HG02943 (cell line): ENCODE measurements at regions not wholly inside any gene's neighbourhood (a gene's known extent, or its start where the extent isn't known, plus 50 kb on each side); places are given as distances from the start of the nearest gene placed in this dataset.
"Not testable (repeated sequence)": the region's sequence is repeated elsewhere in the genome, so short reads cannot be mapped to it uniquely, and the experiment has no call there.

Experiments
- ATAC-seq: cut with Tn5 transposase; IDR thresholded peaks from one replicate; pipeline ENCODE4 v1.9.1; 2021; ENCODE audit warnings: mild to moderate bottlenecking, low read depth, moderate library complexity; ENCODE audit not compliant: unreplicated experiment

DNA sequence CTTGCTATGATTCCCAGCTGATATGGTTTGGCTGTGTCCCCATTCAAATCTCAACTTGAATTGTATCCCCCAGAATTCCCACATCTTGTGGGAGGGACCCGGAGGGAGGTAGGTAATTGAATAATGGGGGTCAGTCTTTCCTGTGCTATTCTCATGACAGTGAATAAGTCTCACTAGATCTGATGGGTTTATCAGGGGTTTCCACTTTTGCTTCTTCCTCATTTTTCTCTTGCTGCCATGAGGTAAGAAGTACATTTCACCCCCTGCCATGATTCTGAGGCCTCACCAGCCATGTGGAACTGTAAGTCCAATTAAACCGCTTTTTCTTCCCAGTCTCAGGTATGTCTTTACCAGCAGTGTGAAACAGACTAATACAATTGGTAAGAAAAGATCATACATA, 164.7 kb upstream of the NREP start:
- ATAC-seq = not testable (repeated sequence)

DNA sequence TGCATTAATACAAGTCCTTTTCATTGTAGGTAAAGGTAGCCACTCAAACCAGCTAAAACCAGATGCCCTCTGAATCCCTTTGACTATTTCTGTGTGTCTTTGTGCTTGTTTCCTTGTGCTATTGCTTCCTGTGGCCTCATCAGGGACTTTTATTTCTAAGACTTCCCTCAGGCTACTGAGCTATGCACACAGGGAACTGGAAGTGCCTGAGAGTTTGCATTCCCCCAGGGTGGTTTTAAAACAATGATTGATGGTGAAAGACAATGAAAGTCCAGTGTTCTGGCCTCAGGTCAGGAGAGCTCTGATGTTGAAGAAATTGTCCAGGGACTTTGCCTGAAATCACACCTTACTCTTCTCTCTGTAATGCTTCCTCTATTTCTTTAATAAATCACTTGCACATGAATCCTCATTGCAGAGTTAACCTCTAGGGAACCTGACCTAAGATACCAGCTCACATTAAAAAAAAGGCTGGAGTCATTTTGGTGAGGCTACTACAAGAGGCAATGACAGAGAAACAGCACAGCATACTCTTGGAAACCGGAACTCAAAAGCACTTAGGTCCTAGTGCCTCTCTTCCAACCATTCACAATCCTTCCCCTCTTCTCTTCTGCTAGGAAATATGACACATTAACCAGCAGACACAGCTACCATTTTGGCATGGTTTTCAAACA, 158.1 kb upstream of the NREP start:
- ATAC-seq = no peak

DNA sequence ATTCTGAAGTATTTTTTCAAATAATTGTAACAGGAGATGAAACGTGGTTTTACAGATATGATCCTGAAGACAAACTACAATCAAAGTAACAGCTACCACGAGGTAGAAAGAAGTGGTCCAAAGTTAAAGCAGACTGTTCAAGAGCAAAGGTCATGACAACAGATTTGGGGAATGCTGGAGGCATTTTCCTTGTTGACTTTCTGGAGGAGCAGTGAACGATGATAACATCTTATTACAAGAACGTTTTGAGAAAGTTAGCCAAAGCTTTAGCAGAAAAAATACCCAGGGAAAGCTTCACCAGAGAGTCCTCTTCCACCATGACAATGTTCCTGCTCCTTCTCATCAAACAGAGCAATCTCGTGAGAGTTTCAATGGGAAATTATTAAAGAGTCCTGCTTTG, 145.4 kb upstream of the NREP start:
- no peak for ATAC-seq

DNA sequence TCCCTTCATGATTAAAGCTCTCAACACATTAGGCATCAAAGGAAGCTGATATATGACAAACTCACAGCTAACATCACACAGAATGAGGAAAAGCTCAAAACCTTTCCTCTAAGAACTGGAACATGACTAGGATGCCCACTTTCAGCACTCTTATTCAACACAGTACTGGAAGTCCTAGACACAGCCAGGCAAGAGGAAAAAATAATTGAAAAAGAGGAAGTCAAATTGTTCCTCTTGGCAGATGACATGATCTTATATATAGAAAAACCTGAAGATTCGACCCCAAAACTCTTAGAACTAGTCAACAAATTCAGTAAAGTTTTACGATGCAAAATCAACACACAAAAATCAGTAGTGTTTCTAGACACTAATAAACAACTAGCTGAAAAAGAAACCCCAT, 144.3 kb upstream of the NREP start:
- ATAC-seq = no peak

DNA sequence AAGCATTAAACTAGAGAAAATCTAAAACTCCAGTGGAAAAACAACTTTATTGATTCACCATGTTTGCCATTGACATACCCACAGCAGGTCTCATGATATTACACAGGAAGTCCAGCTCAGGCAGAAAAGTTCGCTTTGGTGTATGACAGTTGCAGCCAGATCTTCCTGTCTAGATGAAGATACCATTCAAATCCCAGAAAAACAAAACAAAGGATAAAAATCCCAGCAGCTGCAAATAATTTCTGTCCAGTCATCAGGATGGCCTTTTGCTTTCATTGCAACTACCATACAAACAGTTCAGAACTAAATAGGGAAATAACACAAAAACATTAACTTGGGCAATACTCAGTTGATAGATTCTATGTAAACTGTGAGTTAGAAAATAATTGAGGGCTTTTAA, 136.0 kb upstream of the NREP start:
- no peak for ATAC-seq

DNA sequence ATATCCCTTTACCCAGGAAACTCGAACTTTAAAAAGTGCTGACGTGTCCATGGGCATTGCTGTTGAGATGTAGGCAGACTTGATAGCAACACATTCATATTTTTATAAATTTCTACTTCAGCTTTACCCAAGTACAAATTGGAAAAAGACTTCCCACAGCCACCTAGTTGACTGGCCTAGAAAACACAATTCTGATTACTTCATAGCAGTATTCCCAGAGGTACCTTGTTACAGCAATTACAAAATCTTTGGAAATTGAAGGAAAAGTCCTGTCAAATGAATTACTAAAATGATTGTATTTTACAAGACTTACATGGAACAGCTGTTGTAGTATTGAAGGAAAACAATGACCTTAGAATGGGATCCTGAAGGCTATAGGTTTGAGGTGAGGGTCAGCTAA, 130.7 kb upstream of the NREP start:
- ATAC-seq = no peak

DNA sequence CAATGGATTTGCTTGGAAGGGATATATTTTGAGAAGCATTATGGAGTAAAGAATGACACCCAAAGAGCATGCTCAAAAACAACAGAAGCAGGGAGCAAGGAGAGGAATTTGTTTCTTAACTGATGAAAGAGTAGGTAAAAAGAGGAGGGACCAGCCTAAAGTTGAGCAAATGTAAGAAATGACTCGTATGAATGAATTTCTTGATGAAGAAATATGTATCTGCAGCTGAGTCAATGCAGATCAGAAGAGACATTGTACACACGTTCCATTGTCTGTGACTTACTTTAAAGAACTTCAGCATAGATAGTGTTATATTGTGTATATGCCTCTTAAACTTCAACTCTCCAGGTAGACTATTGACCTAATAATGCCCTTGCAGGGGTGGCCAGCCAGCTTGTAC, 112.7 kb upstream of the NREP start:
- no peak for ATAC-seq

DNA sequence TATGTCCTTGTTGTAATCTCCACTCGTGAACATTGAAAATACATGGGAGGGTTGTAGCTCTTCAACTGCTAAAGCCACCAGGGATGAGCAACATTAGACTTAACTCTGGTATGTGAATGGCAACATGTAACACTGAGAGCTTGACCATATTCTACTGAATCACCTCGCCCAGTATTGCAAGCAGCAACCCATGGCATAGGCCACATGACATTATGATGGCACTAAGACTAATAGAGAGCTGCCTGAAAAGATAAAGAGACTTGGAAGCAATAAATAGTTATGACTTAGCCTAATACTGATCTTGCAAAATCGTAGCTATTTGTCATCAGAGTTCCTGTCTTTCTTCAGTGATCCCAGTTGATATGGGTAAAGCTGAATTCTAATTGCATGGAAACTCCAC, 108.4 kb upstream of the NREP start:
- ATAC-seq = no peak

DNA sequence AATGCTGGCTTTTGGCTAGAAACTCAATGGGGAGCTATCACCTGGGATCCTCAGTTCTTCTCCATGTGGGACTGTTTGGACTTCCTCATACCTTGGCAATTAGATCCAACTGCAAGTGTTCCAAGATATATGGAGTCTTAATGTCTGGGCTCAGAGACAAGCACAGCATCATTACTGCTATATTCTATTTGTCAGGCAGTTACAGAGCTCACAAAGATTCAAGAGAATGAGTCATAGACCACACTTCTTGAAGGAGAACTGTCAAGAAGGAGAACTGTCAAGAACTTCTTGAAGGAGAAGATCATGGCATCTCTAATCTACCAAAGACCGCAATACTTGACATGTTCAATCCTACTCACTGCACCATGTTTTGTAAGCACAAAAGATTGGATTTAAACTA, 106.8 kb upstream of the NREP start:
- ATAC-seq = no peak

DNA sequence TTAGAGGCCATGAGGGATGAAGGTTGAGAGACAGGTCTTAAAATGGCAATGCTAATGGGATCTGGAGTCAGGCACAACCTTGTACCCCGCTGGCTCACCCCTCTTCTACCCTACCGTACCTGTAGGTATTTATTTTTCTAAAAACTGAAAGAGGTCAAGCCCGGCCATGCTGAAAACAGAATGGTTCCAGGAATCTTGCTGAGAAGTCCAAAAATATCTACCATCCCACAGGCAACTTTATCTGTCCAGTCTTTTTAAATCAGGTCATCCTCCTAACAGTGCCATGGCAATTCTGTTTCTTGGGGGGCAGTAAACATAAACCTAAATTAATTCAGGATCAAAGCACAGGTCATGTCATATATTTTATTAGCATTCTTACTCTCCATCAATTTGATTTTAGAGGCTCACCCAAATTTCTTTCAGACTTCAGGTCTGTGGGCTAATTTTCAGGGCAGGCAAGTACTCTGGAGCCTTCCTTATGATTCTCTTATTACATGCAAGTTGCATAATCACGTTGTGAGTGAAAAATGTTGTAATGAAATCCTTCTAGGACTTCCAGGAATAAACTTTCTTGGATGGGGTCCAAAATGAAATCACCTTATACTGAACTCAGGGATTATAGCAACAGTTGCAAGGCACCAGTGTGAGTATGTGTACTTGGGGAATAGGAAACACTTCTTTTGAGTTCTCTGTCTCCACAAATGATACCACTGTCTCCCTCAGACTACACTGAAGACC, 102.7 kb upstream of the NREP start:
- no peak for ATAC-seq

DNA sequence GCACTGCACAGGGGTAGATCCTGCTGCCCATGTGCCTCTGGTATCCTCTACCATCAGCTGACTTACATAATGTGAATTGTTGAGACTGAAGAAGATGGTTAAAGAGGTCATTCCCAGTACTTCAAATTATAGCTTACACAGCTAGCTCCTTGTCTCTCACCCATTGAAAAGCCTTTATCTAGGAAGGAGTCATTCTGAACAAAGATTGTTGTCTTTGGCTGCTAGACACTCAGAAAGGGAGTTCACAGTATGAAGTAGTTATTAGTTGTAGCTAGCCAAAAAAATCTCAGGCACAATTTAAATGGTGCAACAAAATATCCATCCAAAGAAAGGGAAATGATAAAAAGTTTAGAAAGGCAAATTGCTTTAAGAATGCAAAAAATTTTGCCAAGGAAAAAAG, 102.0 kb upstream of the NREP start:
- ATAC-seq = no peak

DNA sequence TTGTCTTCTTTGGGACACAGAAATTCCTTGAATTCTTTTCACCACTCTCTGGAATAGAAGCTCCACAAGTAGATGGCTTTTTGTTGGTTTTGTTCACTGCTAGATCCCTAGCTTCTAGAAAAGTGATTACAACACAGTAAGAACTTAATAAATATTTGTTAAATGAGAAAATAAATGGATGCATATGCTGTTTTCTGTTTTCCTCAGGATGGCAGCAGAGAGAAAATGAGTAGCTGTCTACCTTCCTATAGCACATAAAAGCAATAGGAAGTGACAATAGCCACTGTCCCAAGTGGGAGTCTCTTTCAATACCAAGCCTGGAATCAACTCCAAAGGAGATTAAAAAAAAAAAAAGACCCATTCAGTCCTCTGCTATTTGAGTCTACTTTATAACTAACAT, 100.6 kb upstream of the NREP start:
- no peak for ATAC-seq

DNA sequence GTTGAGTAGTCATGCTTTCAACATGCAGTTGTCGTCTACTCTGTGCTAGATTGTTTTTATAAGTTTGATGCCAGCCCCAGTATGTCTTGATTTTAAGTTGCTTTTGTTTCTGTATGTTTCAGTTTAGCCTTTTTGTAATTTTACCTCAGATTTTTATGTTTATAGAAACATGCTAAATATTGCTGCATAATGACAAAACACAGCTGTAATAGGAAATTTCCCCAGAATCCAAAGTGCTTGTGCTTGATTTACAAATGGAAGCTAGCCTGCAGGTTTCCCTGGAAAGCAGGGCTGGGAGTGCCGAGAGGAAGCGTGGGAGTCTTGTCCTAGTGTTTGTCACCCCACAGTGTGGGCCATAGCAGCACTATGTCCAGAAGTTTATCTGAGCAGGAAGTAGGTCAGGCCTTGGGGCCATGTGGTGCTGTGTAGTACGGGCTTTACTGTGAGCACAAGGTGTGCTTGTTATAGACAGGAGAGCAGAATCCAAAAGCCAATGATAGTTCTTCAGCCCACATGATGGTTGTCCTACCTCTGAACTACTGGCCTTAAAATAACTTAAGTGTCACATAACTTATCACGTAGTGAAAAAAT, 100.0 kb upstream of the NREP start:
- ATAC-seq = no peak

DNA sequence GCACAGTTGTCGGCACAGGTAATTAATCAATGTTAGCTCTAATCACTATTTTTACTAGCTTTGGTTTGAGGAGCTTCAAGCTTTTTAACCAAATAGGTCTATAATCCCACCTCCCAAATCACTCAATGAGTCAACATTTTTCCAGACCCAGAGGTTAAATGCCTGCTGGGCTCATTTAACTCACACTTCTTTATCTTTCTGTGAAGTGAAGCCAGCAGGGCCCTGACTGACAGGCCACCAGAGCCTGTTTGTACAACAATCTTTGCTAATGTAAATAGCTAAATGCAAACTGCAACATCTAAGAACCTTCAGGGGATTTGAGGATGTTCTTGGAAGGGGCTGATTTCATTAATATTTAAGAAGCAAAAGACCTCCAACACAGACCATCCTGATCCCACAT, 98.4 kb upstream of the NREP start:
- no peak for ATAC-seq

DNA sequence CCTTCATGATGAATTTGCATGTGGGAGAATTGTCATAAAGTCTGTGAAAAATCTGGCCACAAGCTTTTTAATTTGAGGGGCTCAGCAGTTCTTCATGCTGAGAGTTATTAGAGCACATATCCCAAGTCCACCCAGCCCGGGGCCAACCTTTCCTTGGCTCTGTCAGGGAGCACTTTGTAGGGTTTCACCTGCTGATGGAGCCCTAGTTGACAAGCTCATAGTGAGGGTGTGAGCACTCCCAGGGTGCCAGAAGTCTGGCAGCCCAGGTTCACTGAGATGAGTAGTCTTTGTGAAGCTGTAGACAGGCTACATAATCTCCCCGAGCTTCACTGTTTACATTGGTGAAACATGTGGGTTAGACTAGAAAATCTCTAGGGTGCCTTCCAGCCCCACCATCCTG, 97.2 kb upstream of the NREP start:
- ATAC-seq = peak; percentile 22

DNA sequence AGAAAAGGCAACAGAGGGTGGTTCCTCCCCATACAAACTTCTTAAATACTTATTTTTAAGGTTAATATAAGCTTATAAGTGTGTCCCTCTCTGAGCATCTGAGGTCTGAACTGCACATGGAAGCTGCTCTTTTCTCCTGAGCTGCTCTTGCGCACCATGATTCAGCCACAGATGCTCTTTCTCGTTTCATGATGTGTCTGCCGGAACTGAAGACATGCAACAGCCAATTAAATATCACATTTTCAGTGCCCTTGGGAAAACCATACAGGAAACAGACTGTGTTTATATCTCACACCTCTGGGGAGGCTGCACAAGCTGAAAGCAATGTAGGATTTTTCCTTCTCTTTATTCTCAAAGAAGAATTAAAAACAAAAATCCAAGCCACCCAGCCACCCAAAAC, 96.8 kb upstream of the NREP start:
- ATAC-seq = peak; percentile 66

DNA sequence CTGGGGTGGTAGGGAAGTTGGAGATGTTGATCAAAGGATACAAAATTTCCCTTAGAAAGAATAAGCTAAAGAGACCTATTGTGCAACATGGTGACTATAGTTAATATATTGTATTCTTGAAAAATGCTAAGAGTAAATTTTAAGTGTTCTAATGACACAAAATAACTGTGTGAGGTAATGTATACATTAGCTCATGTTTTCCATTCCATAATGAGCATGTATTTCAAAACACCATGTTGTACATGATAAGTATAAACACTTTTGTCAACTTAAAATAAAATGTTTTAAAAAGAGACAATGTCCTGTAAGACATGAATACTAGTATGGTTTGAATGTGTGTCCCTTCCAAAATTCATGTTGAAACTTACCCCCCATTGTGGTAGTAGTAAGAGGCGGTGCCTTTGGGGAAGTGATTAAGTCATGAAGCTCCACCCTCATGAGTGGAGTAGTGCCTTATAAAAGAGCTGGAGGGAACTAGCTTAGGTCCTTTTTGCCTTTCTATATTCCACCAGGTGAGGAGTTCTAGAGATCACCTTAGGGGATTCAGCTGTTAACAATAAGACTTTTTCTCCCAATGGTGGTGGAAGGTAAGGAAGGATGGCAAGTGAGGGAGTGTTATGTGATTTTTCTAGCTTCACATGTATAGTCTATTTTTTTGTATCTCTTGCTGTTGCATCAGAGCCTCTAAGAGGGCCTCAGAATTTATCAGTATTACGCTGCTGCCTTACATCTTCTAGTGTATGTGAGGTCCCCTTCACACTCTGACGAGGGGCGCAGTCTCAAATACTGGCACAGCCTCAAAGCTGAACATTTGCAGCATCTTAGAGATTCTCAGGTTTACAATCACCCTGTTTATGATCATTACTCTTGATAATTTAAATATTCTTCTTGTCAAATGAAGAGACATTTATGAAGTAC, 94.9 kb upstream of the NREP start:
- no peak for ATAC-seq

DNA sequence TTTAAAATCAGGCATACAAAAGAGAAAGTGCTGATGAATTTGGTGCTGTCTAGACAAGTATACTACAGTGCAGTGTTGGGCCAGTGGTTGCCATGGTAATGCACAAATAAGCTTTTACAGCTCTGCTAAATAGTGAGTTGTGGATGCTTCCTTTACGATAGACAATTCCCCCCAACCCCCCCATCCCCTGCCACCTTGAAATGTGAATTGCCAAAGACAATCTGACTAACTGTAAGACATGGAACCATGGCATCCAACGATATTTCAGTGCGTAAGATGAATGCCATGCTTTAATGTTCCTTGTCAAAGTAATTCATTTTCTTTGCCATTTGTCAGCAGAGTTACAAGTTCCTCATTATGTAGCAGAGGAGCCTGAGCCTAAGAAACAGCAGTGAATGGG, 91.5 kb upstream of the NREP start:
- ATAC-seq = no peak

DNA sequence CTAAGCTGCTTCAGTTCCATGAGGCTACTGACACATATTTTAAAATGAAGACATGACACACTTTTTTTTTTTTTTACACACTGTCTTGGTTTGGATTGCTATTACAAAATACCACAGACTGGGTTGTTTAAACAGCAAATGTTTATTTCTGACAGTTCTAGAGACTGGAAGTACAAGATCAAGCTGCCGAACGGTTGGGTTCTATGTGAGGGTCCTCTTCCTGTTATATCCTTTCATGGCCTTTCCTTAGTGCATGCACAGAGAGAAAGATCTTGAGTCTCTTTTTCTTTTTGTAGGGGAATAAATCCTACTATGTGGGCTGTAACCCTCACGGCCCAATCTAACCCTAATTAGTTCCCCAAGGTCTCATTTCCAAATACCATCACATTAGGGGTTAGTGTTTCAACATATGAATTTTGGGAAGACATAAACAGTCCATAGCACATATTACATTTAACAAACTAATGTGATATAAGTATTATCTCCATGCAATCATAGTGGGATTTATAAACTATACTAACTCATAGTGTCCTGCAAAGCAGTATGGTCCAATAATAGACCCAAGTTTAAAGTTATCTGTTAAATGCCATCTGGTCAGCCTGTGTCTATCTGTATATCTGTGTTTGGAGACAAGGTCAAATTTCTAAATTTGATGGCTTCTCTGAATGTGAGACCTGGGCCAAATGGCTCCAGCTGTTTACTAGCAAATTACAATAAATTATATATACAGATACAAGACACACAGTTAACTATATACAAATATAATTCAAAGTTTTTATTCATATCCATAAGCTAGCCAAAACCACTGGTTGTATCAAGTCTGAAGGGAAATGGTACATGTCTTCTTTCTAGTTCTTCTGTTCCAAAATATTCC, 90.3 kb upstream of the NREP start:
- ATAC-seq = no peak

DNA sequence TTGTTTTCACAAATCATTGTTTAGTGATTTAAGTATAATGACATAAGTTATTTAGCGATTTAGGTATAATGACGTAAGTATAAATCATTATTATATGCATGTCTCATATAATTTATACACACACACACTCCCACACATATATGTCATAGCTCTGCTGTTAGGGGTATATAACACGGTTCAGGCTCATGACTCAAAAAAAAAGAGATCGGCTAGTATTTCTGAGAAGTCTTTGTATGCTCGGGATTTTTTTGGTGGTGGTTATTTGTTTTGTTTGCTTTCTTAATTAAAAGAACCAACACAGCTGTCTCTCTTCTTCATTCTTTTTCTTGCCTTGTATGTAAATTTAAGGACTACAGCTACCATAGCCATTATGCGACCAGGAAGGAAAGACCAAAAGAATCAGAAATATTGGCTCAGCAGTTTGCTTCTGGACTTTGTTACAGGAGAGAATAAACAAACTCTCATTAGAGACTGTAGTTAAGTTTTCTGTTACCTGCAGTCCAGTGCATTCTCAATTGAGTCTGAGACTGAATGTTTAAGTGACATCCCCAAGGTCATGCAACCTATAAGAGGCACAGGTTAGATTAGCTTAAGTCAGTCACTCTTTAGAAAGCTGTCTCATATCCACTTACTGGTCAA, 83.2 kb upstream of the NREP start:
- no peak for ATAC-seq
